ENCODE measurements at regions not wholly inside any gene's neighbourhood (a gene's known extent, or its start where the extent isn't known, plus 50 kb on each side); places are given as distances from the start of the nearest gene placed in this dataset.

GRCh38 chr14:56040121-56040520, 78.1 kb upstream of the PELI2 start:
- TF ChIP-seq REST (IDR thresholded peaks at IDR 0.05): no peak
- no peak for TF ChIP-seq CTCF (IDR thresholded peaks at IDR 0.05; ENCODE audit: low read depth, low read length, missing input control)
- TF ChIP-seq YY1 (IDR thresholded peaks at IDR 0.05): no peak
- TF ChIP-seq GABPA (IDR thresholded peaks at IDR 0.05 in 1 of 2, conservative IDR thresholded peaks at IDR 0.05 in 1 of 2): no peak

Data from liver (tissue), 3 donors.